MM.1S (cell line): ENCODE measurements at regions not wholly inside any gene's neighbourhood (a gene's known extent, or its start where the extent isn't known, plus 50 kb on each side); places are given as distances from the start of the nearest gene placed in this dataset.

Source experiments
- DNase-seq: peaks from one replicate; pipeline ENCODE4 v3.0.0-alpha.2; 2015
- H2AFZ ChIP-seq: fragments of 300-600 bp; sonication (generic); 2 replicates; pipeline ENCODE4 v1.6.0; 2016; ENCODE audit warnings: antibody characterized with exemption, low read length
- H3F3A ChIP-seq: fragments of 300-600 bp; sonication (generic); 2 replicates; pipeline ENCODE4 v1.6.1; 2016; ENCODE audit warnings: mild to moderate bottlenecking, antibody characterized with exemption, low read length, moderate library complexity, mixed read lengths; ENCODE audit not compliant: insufficient read depth
- H3K27ac ChIP-seq: fragments of 300-600 bp; sonication (generic); 2 replicates; pipeline ENCODE4 v1.5.1; 2016; ENCODE audit warnings: mild to moderate bottlenecking, low read length
- H3K27me3 ChIP-seq: fragments of 300-600 bp; sonication (generic); replicated peaks from 2 replicates; pipeline ENCODE4 v1.6.0; 2016; ENCODE audit warnings: low read length; ENCODE audit not compliant: insufficient read depth
- H3K36me3 ChIP-seq: fragments of 300-600 bp; sonication (generic); replicated peaks from 2 replicates; pipeline ENCODE4 v1.6.1; 2016; ENCODE audit warnings: mild to moderate bottlenecking, low read length, mixed read lengths; ENCODE audit not compliant: insufficient read depth
- H3K4me1 ChIP-seq: fragments of 300-600 bp; sonication (generic); 2 replicates; pipeline ENCODE4 v1.6.1; 2016; ENCODE audit warnings: low read length, mixed read lengths
- H3K4me2 ChIP-seq: fragments of 300-600 bp; sonication (generic); 2 replicates; pipeline ENCODE4 v1.6.0; 2016; ENCODE audit warnings: low read depth, low read length
- H3K4me3 ChIP-seq: fragments of 300-600 bp; sonication (generic); 2 replicates; pipeline ENCODE4 v1.5.1; 2016; ENCODE audit warnings: low read length, mixed read lengths
- H3K79me2 ChIP-seq: fragments of 300-600 bp; sonication (generic); 2 replicates; pipeline ENCODE4 v1.6.1; 2016; ENCODE audit warnings: mixed run types, low read length, mixed read lengths
- H3K9ac ChIP-seq: fragments of 300-600 bp; sonication (generic); 2 replicates; pipeline ENCODE4 v1.6.1; 2016; ENCODE audit warnings: low read length, mixed read lengths
- H3K9me2 ChIP-seq: fragments of 300-600 bp; sonication (generic); replicated peaks from 2 replicates; pipeline ENCODE4 v1.6.1; 2016; ENCODE audit warnings: mild to moderate bottlenecking, low read length, mixed read lengths; ENCODE audit not compliant: insufficient read depth
- H3K9me3 ChIP-seq: fragments of 300-600 bp; sonication (generic); replicated peaks from 2 replicates; pipeline ENCODE4 v1.6.1; 2016; ENCODE audit warnings: mild to moderate bottlenecking, low read length, mixed read lengths; ENCODE audit not compliant: insufficient read depth
- H4K20me1 ChIP-seq: fragments of 300-600 bp; sonication (generic); 2 replicates; pipeline ENCODE4 v1.6.1; 2016; ENCODE audit warnings: mild to moderate bottlenecking, low read length, moderate library complexity, mixed read lengths; ENCODE audit not compliant: insufficient read depth
- CTCF ChIP-seq: fragments of 300-600 bp; sonication (generic); IDR thresholded peaks from 2 replicates; pipeline ENCODE4 v1.5.1; 2016; ENCODE audit warnings: antibody characterized with exemption, low read length, mixed read lengths
- EZH2 ChIP-seq: fragments of 300-600 bp; sonication (generic); optimal IDR thresholded peaks from 2 replicates; pipeline ENCODE3; 2017; ENCODE audit warnings: low read depth, mild to moderate bottlenecking, antibody characterized with exemption, low read length, mixed read lengths
- EZH2phosphoT487 ChIP-seq: fragments of 300-600 bp; sonication (generic); IDR thresholded peaks from 2 replicates; pipeline ENCODE4 v1.6.1; 2018; ENCODE audit warnings: antibody characterized with exemption, low read length

GRCh38 chr6:95248499-95248898 is 328.8 kb upstream of the MANEA start:
- Histone ChIP-seq H3K27me3 (no peaks in the 10 kb centered on the region), H2AFZ (no peak overlapping the region), H3K4me3 (no peak overlapping the region), H3K9me3 (no peaks in the 10 kb centered on the region), H3K27ac (no peak overlapping the region), H3K36me3 (no peaks in the 10 kb centered on the region), H3K79me2 (no peaks in the 10 kb centered on the region), H3K4me1 (no peaks in the 10 kb centered on the region), H3K9ac (no peak overlapping the region), H3K9me2 (no peaks in the 10 kb centered on the region), H3F3A (no peaks in the 10 kb centered on the region), H4K20me1 (no peaks in the 10 kb centered on the region), H3K4me2 (no peak overlapping the region)
- TF ChIP-seq EZH2 (no peak), EZH2phosphoT487 (no peak), CTCF (no peak)
- no peak for DNase-seq

GRCh38 chr6:95249175-95249574 is 328.2 kb upstream of the MANEA start:
- H3K27ac ChIP-seq = no peak overlapping the region
- H4K20me1 ChIP-seq = no peaks in the 10 kb centered on the region
- no peak for DNase-seq
- no peaks in the 10 kb centered on the region for H3F3A ChIP-seq
- H3K79me2 ChIP-seq = no peaks in the 10 kb centered on the region
- H3K4me3 ChIP-seq = no peak overlapping the region
- H3K36me3 ChIP-seq = no peaks in the 10 kb centered on the region
- TF ChIP-seq EZH2 (no peak), CTCF (no peak), EZH2phosphoT487 (no peak)
- no peak overlapping the region for H3K4me2 ChIP-seq
- no peaks in the 10 kb centered on the region for H3K9me3 ChIP-seq
- H3K9me2 ChIP-seq = no peaks in the 10 kb centered on the region
- H3K4me1 ChIP-seq = no peaks in the 10 kb centered on the region
- H3K9ac ChIP-seq = no peak overlapping the region
- no peaks in the 10 kb centered on the region for H3K27me3 ChIP-seq
- H2AFZ ChIP-seq = no peak overlapping the region

- H3K79me2 ChIP-seq = no peaks in the 10 kb centered on the region
- H2AFZ ChIP-seq = no peak overlapping the region
- no peak overlapping the region for H3K4me2 ChIP-seq
- TF ChIP-seq EZH2phosphoT487 = no peak
- TF ChIP-seq EZH2 = no peak
- no peak for TF ChIP-seq CTCF
- no peaks in the 10 kb centered on the region for H3K4me1 ChIP-seq
- no peak for DNase-seq
- H3K4me3 ChIP-seq = no peak overlapping the region
- H3K27me3 ChIP-seq = no peaks in the 10 kb centered on the region
- no peak overlapping the region for H3K9ac ChIP-seq
- H3K9me2 ChIP-seq = no peaks in the 10 kb centered on the region
- no peaks in the 10 kb centered on the region for H3F3A ChIP-seq
- no peaks in the 10 kb centered on the region for H3K36me3 ChIP-seq
- no peaks in the 10 kb centered on the region for H3K9me3 ChIP-seq
- no peaks in the 10 kb centered on the region for H4K20me1 ChIP-seq
- no peak overlapping the region for H3K27ac ChIP-seq
Measured at GRCh38 chr6:95249661-95250060, 327.7 kb upstream of the MANEA start.

GRCh38 chr6:95263840-95264239 is 313.5 kb upstream of the MANEA start:
- H3F3A ChIP-seq = no peaks in the 10 kb centered on the region
- no peaks in the 10 kb centered on the region for H3K9me3 ChIP-seq
- H3K4me3 ChIP-seq = no peak overlapping the region
- H3K4me1 ChIP-seq = no peaks in the 10 kb centered on the region
- H3K9me2 ChIP-seq = no peaks in the 10 kb centered on the region
- no peak overlapping the region for H3K27ac ChIP-seq
- DNase-seq = no peak
- no peaks in the 10 kb centered on the region for H3K36me3 ChIP-seq
- H4K20me1 ChIP-seq = no peaks in the 10 kb centered on the region
- H2AFZ ChIP-seq = no peak overlapping the region
- no peak overlapping the region for H3K9ac ChIP-seq
- H3K4me2 ChIP-seq = no peak overlapping the region
- no peaks in the 10 kb centered on the region for H3K79me2 ChIP-seq
- TF ChIP-seq EZH2phosphoT487 = no peak
- TF ChIP-seq EZH2 = no peak
- TF ChIP-seq CTCF = no peak
- no peaks in the 10 kb centered on the region for H3K27me3 ChIP-seq
